Spleen (tissue), 7 donors: ENCODE measurements at regions not wholly inside any gene's neighbourhood (a gene's known extent, or its start where the extent isn't known, plus 50 kb on each side); places are given as distances from the start of the nearest gene placed in this dataset.

Experiments
- POLR2A ChIP-seq, 3 donors: fragments of 450-650 bp; IDR thresholded peaks; one replicate each; pipeline ENCODE4 v1.5.1; 2017; ENCODE audit warnings: antibody characterized with exemption in 3 of 3, mild to moderate bottlenecking in 1 of 3
- POLR2AphosphoS5 ChIP-seq, 3 donors: sonication (generic); formaldehyde crosslinking; IDR thresholded peaks; one replicate each; pipeline ENCODE4 v1.5.1; 2017; ENCODE audit warnings: antibody characterized with exemption in 3 of 3
- TF ChIP-seq, protein P1 (sequence below), 11 experiments: fragments of 200-600 bp in 7 of 11; fragments of 450-650 bp in 4 of 11; sonication (generic) in 4 of 11; IDR thresholded peaks in 8 of 11; conservative IDR thresholded peaks in 3 of 11; 1 replicate in 7 of 11; 2 replicates in 4 of 11; pipeline versions ENCODE4 v1.4.0 to v1.8.0; 2016 to 2021; ENCODE audit warnings: antibody characterized with exemption in 11 of 11, inconsistent platforms in 4 of 11, mild to moderate bottlenecking in 1 of 11
- donor health status: DM: no; HTN: no; CAD: no; lungs with moderate emphysema.
- donor health status: DM: no; HTN: no; CAD: no.
- donor health status: DM: no; HTN: no; CAD: no.

DNA sequence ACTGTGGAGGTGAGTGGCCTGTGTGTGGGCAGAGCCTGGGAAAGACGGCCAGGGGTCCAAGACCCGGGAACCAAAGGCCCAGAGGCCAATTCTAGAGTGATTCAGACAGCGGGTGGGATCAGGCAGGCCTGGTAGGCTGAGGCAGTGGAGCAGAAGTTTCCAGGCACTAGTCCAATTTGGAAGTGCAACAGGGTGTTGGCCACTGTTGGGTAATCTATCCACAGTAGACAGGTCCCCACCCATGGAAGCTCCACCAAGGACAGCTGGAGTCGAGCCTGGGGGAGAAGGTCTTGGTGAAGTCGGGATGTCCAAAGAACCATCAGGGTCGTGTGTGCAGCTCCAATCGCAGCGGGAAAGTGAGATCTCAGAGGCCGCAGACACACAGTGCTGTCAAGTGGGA lies 125.8 kb upstream of the COPS8 start:
- TF ChIP-seq, protein P1, sequence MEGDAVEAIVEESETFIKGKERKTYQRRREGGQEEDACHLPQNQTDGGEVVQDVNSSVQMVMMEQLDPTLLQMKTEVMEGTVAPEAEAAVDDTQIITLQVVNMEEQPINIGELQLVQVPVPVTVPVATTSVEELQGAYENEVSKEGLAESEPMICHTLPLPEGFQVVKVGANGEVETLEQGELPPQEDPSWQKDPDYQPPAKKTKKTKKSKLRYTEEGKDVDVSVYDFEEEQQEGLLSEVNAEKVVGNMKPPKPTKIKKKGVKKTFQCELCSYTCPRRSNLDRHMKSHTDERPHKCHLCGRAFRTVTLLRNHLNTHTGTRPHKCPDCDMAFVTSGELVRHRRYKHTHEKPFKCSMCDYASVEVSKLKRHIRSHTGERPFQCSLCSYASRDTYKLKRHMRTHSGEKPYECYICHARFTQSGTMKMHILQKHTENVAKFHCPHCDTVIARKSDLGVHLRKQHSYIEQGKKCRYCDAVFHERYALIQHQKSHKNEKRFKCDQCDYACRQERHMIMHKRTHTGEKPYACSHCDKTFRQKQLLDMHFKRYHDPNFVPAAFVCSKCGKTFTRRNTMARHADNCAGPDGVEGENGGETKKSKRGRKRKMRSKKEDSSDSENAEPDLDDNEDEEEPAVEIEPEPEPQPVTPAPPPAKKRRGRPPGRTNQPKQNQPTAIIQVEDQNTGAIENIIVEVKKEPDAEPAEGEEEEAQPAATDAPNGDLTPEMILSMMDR (IDR thresholded peaks at IDR 0.05 in 8 of 11, conservative IDR thresholded peaks at IDR 0.05 in 3 of 11) = no peak
- TF ChIP-seq POLR2A (IDR thresholded peaks at IDR 0.05) (no peak), POLR2AphosphoS5 (IDR thresholded peaks at IDR 0.05) (no peak)
